Caco-2 (cell line): ENCODE measurements at regions not wholly inside any gene's neighbourhood (a gene's known extent, or its start where the extent isn't known, plus 50 kb on each side); places are given as distances from the start of the nearest gene placed in this dataset.

Source experiments
- BruUV-seq: library from RNA; stranded (reverse); fragments of 400-500 nt; replicated peaks from 2 replicates; lab custom pipeline; 2021; lab: Mats Ljungman, UMichigan
- CTCF ChIA-PET: fragments of 300-600 bp; sonication (Branson Sonifier 250); formaldehyde crosslinking; loops from one replicate; lab custom pipeline; 2022; ENCODE audit warnings: antibody characterized with exemption; lab: Charles Lee
- POLR2A ChIA-PET: fragments of 300-600 bp; sonication (Branson Sonifier 250); formaldehyde crosslinking; loops from one replicate; lab custom pipeline; 2022; ENCODE audit warnings: antibody characterized with exemption; lab: Charles Lee
- DNase-seq, 2 experiments: peaks; one replicate each; pipeline versions ENCODE4 v3.0.0 to v3.0.0-alpha.2; 2020 to 2022
- H3K27me3 ChIP-seq: replicated peaks from 2 replicates; pipeline ENCODE4 v1.6.0; 2011; ENCODE audit warnings: low read length; ENCODE audit not compliant: control insufficient read depth, insufficient read depth
- H3K36me3 ChIP-seq: 2 replicates; pipeline ENCODE4 v1.5.1; 2011; ENCODE audit warnings: low read length; ENCODE audit not compliant: control insufficient read depth, insufficient read depth
- H3K4me1 ChIP-seq: fragments of 250-450 bp; sonication (Bioruptor Pico); 2 replicates; pipeline ENCODE4 v1.5.1; 2020; ENCODE audit warnings: mild to moderate bottlenecking
- H3K4me3 ChIP-seq: 2 replicates; pipeline ENCODE4 v1.5.1; 2011; ENCODE audit warnings: low read depth, mild to moderate bottlenecking, control low read depth, low read length
- H3K9me3 ChIP-seq: fragments of 250-450 bp; sonication (Bioruptor Pico); 2 replicates; pipeline ENCODE4 v1.5.1; 2020; ENCODE audit warnings: mild to moderate bottlenecking, moderate library complexity
- H3K27ac Mint-ChIP-seq: one replicate; pipeline ENCODE4 v1.8.0; 2022; ENCODE audit warnings: mixed read lengths; ENCODE audit not compliant: unreplicated experiment
- H3K27me3 Mint-ChIP-seq: one replicate; pipeline ENCODE4 v1.8.0; 2022; ENCODE audit warnings: mixed read lengths; ENCODE audit not compliant: insufficient read depth, unreplicated experiment
- H3K36me3 Mint-ChIP-seq: one replicate; pipeline ENCODE4 v1.8.0; 2022; ENCODE audit warnings: mild to moderate bottlenecking, mixed read lengths; ENCODE audit not compliant: insufficient read depth, unreplicated experiment
- H3K4me1 Mint-ChIP-seq: one replicate; pipeline ENCODE4 v1.8.0; 2022; ENCODE audit warnings: low read depth, mixed read lengths; ENCODE audit not compliant: unreplicated experiment
- H3K4me3 Mint-ChIP-seq: one replicate; pipeline ENCODE4 v1.8.0; 2022; ENCODE audit warnings: mild to moderate bottlenecking, moderate library complexity, mixed read lengths; ENCODE audit not compliant: unreplicated experiment
- H3K9me3 Mint-ChIP-seq: one replicate; pipeline ENCODE4 v1.8.0; 2022; ENCODE audit warnings: mixed read lengths; ENCODE audit not compliant: unreplicated experiment
- CTCF ChIP-seq, 2 experiments: fragments of 200-600 bp in 1 of 2; IDR thresholded peaks; 1 replicate in 1 of 2; 2 replicates in 1 of 2; pipeline versions ENCODE4 v1.5.1 to v1.8.0; 2011 to 2022; ENCODE audit warnings: antibody characterized with exemption in 1 of 2, control low read depth in 1 of 2, inconsistent platforms in 1 of 2, low read depth in 1 of 2, low read length in 1 of 2, mild to moderate bottlenecking in 1 of 2, moderate library complexity in 1 of 2; ENCODE audit not compliant: insufficient read depth in 1 of 2, severe bottlenecking in 1 of 2, unreplicated experiment in 1 of 2
- intact Hi-C: fragments of 100-400 bp; cut with micrococcal nuclease; formaldehyde crosslinking; loops from one replicate; pipeline ENCODE4 v1.10.0; 2022; ENCODE audit not compliant: unreplicated experiment

DNA sequence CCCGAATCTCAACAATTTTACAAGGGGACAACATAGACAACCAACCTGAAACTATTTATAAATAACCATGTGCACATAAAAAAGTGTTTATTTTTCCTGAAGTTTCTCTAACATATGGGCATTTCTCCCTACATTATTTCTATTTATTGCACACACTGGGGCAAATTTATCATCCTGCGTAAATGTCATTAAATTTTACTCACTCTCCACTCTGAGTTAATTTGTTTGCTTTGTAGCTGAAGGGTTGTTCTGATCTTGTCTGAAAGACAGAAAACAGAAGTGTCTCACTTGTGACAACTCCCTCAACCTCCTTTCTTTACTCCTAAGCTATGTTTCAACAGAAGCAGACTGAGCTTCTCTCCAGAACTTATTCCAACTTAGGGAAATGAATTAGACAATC is 194.2 kb downstream of the HIPK3 start:
- no peak overlapping the region for H3K4me3 ChIP-seq
- Mint-ChIP-seq H3K36me3 (no peaks in the 10 kb centered on the region), H3K4me1 (peaks cover 19% of the 10 kb centered on the region), H3K27ac (no peak overlapping the region), H3K9me3 (no peaks in the 10 kb centered on the region), H3K4me3 (no peak overlapping the region), H3K27me3 (no peaks in the 10 kb centered on the region)
- H3K27me3 ChIP-seq, result no peaks in the 10 kb centered on the region
- peaks cover 5% of the 10 kb centered on the region; the same call in 1 of the 2 replicates for H3K4me1 ChIP-seq
- intact Hi-C loops, result no loop called here
- H3K9me3 ChIP-seq, result no peaks in the 10 kb centered on the region
- TF ChIP-seq CTCF (IDR thresholded peaks at IDR 0.05; ENCODE audit: insufficient read depth in 1 of 2, low read depth in 1 of 2, low read length in 1 of 2, severe bottlenecking in 1 of 2, unreplicated experiment in 1 of 2), result no peak
- no peaks in the 10 kb centered on the region for H3K36me3 ChIP-seq
- CTCF ChIA-PET, result no interaction called here
- no peak for DNase-seq
- POLR2A ChIA-PET, result no interaction called here
- BruUV-seq, result no TSS peak

- no peaks in the 10 kb centered on the region for H3K27me3 Mint-ChIP-seq
- TF ChIP-seq CTCF (IDR thresholded peaks at IDR 0.05; ENCODE audit: insufficient read depth in 1 of 2, low read depth in 1 of 2, low read length in 1 of 2, severe bottlenecking in 1 of 2, unreplicated experiment in 1 of 2), result no peak
- ChIA-PET POLR2A (interaction anchor here (0.5 kb wide), 1 partner anchor 1653 kb away, joined by 6 read pairs; no protein-coding TSS in a partner anchor), CTCF (interaction anchor here (1.1 kb wide), 1 partner anchor 12 kb away, joined by 5 read pairs; no protein-coding TSS in a partner anchor)
- H3K4me3 Mint-ChIP-seq, result no peak overlapping the region
- peak in 1 of 2 experiments; percentile 29 for DNase-seq
- no peaks in the 10 kb centered on the region for H3K9me3 Mint-ChIP-seq
- peaks cover 19% of the 10 kb centered on the region for H3K4me1 Mint-ChIP-seq
- intact Hi-C loops, result no loop called here
- H3K4me3 ChIP-seq, result no peak overlapping the region
- no TSS peak for BruUV-seq
- no peaks in the 10 kb centered on the region for H3K27me3 ChIP-seq
- no peak overlapping the region for H3K27ac Mint-ChIP-seq
- no peaks in the 10 kb centered on the region for H3K36me3 Mint-ChIP-seq
- H3K36me3 ChIP-seq, result no peaks in the 10 kb centered on the region
- no peaks in the 10 kb centered on the region for H3K9me3 ChIP-seq
- 0 out of 2 replicates have a peak, but pooled peaks cover 8% of the 10 kb centered on the region for H3K4me1 ChIP-seq
Observed at GRCh38 chr11:33449798-33450197, 192.6 kb downstream of the HIPK3 start.

DNA sequence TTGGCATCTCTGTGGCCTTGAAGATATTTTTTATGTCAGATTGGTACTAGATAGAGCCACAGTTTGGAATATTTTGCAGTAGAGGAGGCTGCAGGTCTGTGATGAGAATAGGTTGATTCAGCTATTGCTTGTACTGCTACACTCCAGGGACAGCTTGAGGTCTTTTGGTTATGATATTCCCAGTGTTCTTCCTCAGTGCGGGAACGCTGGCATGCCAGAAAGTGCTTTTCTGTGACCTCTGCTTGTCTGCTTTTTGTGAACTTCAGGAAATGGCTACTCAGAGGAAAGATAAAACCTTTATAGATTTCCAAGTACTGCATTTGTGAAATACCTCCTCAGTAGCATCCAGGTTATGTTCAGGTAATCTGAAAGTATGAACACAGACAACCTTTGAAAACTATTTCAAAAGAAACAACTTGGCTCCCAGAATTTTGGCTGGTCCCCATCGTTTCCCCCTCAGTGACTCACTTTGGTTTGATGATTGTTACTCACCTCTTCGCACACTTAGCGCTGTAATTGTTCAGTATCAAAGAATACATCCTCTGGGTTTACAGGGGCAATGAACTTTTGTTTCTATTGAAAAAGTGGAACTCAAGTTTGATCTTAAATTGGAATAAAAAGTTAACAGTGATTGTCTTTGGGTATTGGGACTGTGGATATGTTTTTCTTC is 191.4 kb downstream of the HIPK3 start:
- no peaks in the 10 kb centered on the region for H3K9me3 ChIP-seq
- Mint-ChIP-seq H3K9me3 (no peaks in the 10 kb centered on the region), H3K27ac (no peak overlapping the region), H3K4me3 (no peak overlapping the region), H3K36me3 (no peaks in the 10 kb centered on the region), H3K4me1 (peaks cover 19% of the 10 kb centered on the region), H3K27me3 (no peaks in the 10 kb centered on the region)
- POLR2A ChIA-PET, result no interaction called here
- DNase-seq, result no peak
- H3K4me1 ChIP-seq, result 0 out of 2 replicates have a peak, but pooled peaks cover 8% of the 10 kb centered on the region
- CTCF ChIA-PET, result no interaction called here
- intact Hi-C loops, result no loop called here
- H3K4me3 ChIP-seq, result no peak overlapping the region
- H3K36me3 ChIP-seq, result no peaks in the 10 kb centered on the region
- H3K27me3 ChIP-seq, result no peaks in the 10 kb centered on the region
- no peak for TF ChIP-seq CTCF (IDR thresholded peaks at IDR 0.05; ENCODE audit: insufficient read depth in 1 of 2, low read depth in 1 of 2, low read length in 1 of 2, severe bottlenecking in 1 of 2, unreplicated experiment in 1 of 2)
- no TSS peak for BruUV-seq
